HepG2 (cell line): ENCODE measurements at regions not wholly inside any gene's neighbourhood (a gene's known extent, or its start where the extent isn't known, plus 50 kb on each side); places are given as distances from the start of the nearest gene placed in this dataset.

Source experiments
- ATAC-seq: fragments of 200-7000 bp; cut with Tn5 transposase; 3 replicates; pipeline ENCODE4 v1.9.1; 2020; ENCODE audit warnings: mild to moderate bottlenecking, moderate library complexity
- BruUV-seq: library from RNA; stranded (reverse); fragments of 400-500 nt; replicated peaks from 2 replicates; lab custom pipeline; 2021; lab: Mats Ljungman, UMichigan
- CTCF ChIA-PET: fragments of 300-600 bp; formaldehyde crosslinking; extraction: SDS; loops from one replicate; lab custom pipeline; 2021; ENCODE audit warnings: low total read pairs, inconsistent platforms, low intra/inter-chr PET ratio; lab: Yijun Ruan, JAX
- POLR2A ChIA-PET: fragments of 350-600 bp; sonication (Branson Sonifier 250); formaldehyde crosslinking; loops from one replicate; lab custom pipeline; 2020; ENCODE audit warnings: antibody characterized with exemption, inconsistent platforms; lab: Yijun Ruan, JAX
- DNase-seq: peaks from one replicate; pipeline ENCODE4 v3.0.0-alpha.2; 2015; ENCODE audit warnings: low spot score
- FAIRE-seq: peaks from 3 replicates; lab custom pipeline; 2011; peaks lifted over from hg19 to GRCh38; lab: Jason Lieb, UNC
- H2AFZ ChIP-seq: one replicate; pipeline ENCODE4 v1.6.1; 2011; ENCODE audit warnings: low read length, inconsistent platforms
- H3K27ac ChIP-seq: fragments of 300-600 bp; 3 replicates; pipeline ENCODE4 v1.8.0; 2011; ENCODE audit warnings: mixed run types, mild to moderate bottlenecking, mixed read lengths, low read length, inconsistent platforms; ENCODE audit not compliant: insufficient read depth; ENCODE audit errors: extremely low read length
- H3K27me3 ChIP-seq, 2 experiments: fragments of 200-600 bp in 1 of 2; 2 replicates in 1 of 2; 3 replicates in 1 of 2; pipeline versions ENCODE4 v1.6.0 to v1.8.0; 2011; ENCODE audit warnings: low read length in 2 of 2, mild to moderate bottlenecking in 2 of 2, moderate library complexity in 2 of 2, inconsistent platforms in 1 of 2; ENCODE audit not compliant: insufficient read depth in 2 of 2, control insufficient read depth in 1 of 2
- H3K36me3 ChIP-seq, 2 experiments: fragments of 200-600 bp in 1 of 2; replicated peaks in 1 of 2; 2 replicates in 1 of 2; 3 replicates in 1 of 2; pipeline versions ENCODE4 v1.5.1 to v1.8.0; 2011; ENCODE audit warnings: low read length in 2 of 2, inconsistent platforms in 1 of 2; ENCODE audit not compliant: insufficient read depth in 2 of 2, control insufficient read depth in 1 of 2
- H3K4me1 ChIP-seq: 2 replicates; pipeline ENCODE4 v1.5.1; 2012; ENCODE audit warnings: low read length, inconsistent platforms; ENCODE audit not compliant: insufficient read depth
- H3K4me2 ChIP-seq: 2 replicates; pipeline ENCODE4 v1.6.0; 2011; ENCODE audit warnings: low read depth, low read length, inconsistent platforms
- H3K4me3 ChIP-seq, 3 experiments: fragments of 200-600 bp in 1 of 3; sonication (generic), shearing (Covaris generic) in 1 of 3; replicated peaks in 1 of 3; 2 replicates each; pipeline ENCODE4 v1.5.1; 2011 to 2016; ENCODE audit warnings: low read length in 3 of 3, inconsistent platforms in 2 of 3, low read depth in 2 of 3, mild to moderate bottlenecking in 2 of 3, control low read depth in 1 of 3, mixed read lengths in 1 of 3; ENCODE audit not compliant: insufficient read depth in 1 of 3
- H3K79me2 ChIP-seq: one replicate; pipeline ENCODE4 v1.6.1; 2011; ENCODE audit warnings: low read length, inconsistent platforms; ENCODE audit not compliant: insufficient read depth
- H3K9ac ChIP-seq: 2 replicates; pipeline ENCODE4 v1.6.0; 2011; ENCODE audit warnings: mild to moderate bottlenecking, low read depth, low read length, inconsistent platforms; ENCODE audit not compliant: insufficient read depth
- H3K9me3 ChIP-seq: 2 replicates; pipeline ENCODE4 v1.5.1; 2012; ENCODE audit warnings: mild to moderate bottlenecking, low read length
- H4K20me1 ChIP-seq: 2 replicates; pipeline ENCODE4 v1.6.0; 2011; ENCODE audit warnings: inconsistent platforms, mild to moderate bottlenecking, low read length, moderate library complexity; ENCODE audit not compliant: insufficient read depth
- EED ChIP-seq: sonication (generic); formaldehyde crosslinking; IDR thresholded peaks from 2 replicates; pipeline ENCODE4 v1.5.0; 2020; ENCODE audit warnings: mild to moderate bottlenecking, missing genetic modification reagents
- MBNL3 ChIP-seq: fragments of 250-450 bp; sonication (Bioruptor Pico); conservative IDR thresholded peaks from 2 replicates; pipeline ENCODE4 v1.8.0; 2022; ENCODE audit warnings: mild to moderate bottlenecking, inconsistent platforms
- SAFB2 ChIP-seq: sonication (generic); formaldehyde crosslinking; IDR thresholded peaks from 2 replicates; pipeline ENCODE4 v1.5.1; 2020; ENCODE audit warnings: missing genetic modification reagents, low read depth, mild to moderate bottlenecking, borderline replicate concordance
- SNAPC2 ChIP-seq: sonication (generic); formaldehyde crosslinking; IDR thresholded peaks from 2 replicates; pipeline ENCODE4 v1.8.1; 2022; ENCODE audit warnings: mild to moderate bottlenecking, missing genetic modification reagents
- TFDP2 ChIP-seq: sonication (generic); formaldehyde crosslinking; IDR thresholded peaks from 2 replicates; pipeline ENCODE4 v1.4.0; 2020; ENCODE audit warnings: missing genetic modification reagents
- TRIM24 ChIP-seq: sonication (generic); formaldehyde crosslinking; IDR thresholded peaks from 2 replicates; pipeline ENCODE4 v1.8.0; 2022; ENCODE audit warnings: mild to moderate bottlenecking, missing genetic modification reagents
- ZBTB49 ChIP-seq: sonication (generic); formaldehyde crosslinking; IDR thresholded peaks from 2 replicates; pipeline ENCODE4 v1.4.0; 2020; ENCODE audit warnings: missing genetic modification reagents, borderline replicate concordance
- ZC3H4 ChIP-seq: sonication (generic); formaldehyde crosslinking; IDR thresholded peaks from 2 replicates; pipeline ENCODE4 v1.4.0; 2020; ENCODE audit warnings: missing genetic modification reagents, borderline replicate concordance
- ZNF207 ChIP-seq: fragments of 450-650 bp; IDR thresholded peaks from 2 replicates; pipeline ENCODE4 v1.6.1; 2016; ENCODE audit warnings: antibody characterized with exemption, borderline replicate concordance
- ZNF552 ChIP-seq: sonication (generic); formaldehyde crosslinking; IDR thresholded peaks from 2 replicates; pipeline ENCODE4 v1.9.0; 2022; ENCODE audit warnings: missing genetic modification reagents, mild to moderate bottlenecking, borderline replicate concordance
- ZNF674 ChIP-seq: sonication (generic); formaldehyde crosslinking; IDR thresholded peaks from 2 replicates; pipeline ENCODE4 v1.5.0; 2020; ENCODE audit warnings: low read depth, mild to moderate bottlenecking, missing genetic modification reagents
- ZNF790 ChIP-seq: sonication (generic); formaldehyde crosslinking; IDR thresholded peaks from 2 replicates; pipeline ENCODE4 v1.8.0; 2022; ENCODE audit warnings: missing genetic modification reagents, mild to moderate bottlenecking, borderline replicate concordance
- WGBS: methylation state at CpG from one replicate; pipeline ENCODE4 v1.1.6; 2017; ENCODE audit warnings: low lambda C conversion rate; 5-methylcytosine and 5-hydroxymethylcytosine counted together
- in situ Hi-C: cut with HindIII; loops from 2 replicates; pipeline ENCODE4 v1.10.0; 2017; ENCODE audit warnings: low pct_unique_long_range_greater_than_20kb; ENCODE audit not compliant: extremely low pct_ligation_motif_present
- intact Hi-C: fragments of 100-400 bp; cut with micrococcal nuclease; formaldehyde crosslinking; loops from one replicate; pipeline ENCODE4 v1.10.0; 2022; ENCODE audit not compliant: unreplicated experiment
- TF ChIP-seq, protein P1 (sequence below): IDR thresholded peaks from 2 replicates; pipeline ENCODE4 v1.6.1; 2016

DNA sequence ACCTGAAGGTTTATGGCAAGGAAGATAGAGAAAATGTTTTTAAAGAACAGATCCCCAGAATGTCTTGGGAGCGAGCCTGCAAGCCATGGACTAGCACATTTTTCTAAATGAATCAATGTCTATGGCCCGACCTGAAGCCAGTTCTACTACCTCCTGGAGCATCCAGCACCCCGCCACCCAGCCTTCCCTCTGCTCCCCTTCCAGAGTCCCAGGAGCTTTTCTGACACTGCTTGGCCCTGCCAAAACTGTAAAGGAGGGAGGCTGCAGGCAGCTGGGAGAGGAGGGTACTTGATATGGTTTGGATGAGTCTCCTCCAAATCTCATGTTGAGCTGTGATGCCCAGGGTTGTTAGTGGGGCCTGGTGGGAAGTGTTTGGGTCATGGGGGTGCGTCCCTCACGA is 95.5 kb upstream of the FZD10 start:
- 0% methylated on average over 5 of the region's 5 CpGs for WGBS
- ChIA-PET CTCF (no interaction called here), POLR2A (no interaction called here)
- FAIRE-seq (no peak), DNase-seq (no peak), ATAC-seq (no peak)
- no peak overlapping the region for H3K9ac ChIP-seq
- BruUV-seq: no TSS peak
- H3K79me2 ChIP-seq: no peaks in the 10 kb centered on the region
- H3K4me2 ChIP-seq: no peak overlapping the region
- no peaks in the 10 kb centered on the region for H3K4me1 ChIP-seq
- H2AFZ ChIP-seq: no peak overlapping the region
- intact Hi-C loops: no loop called here
- H3K9me3 ChIP-seq: no peaks in the 10 kb centered on the region; the same call in 1 of the 2 replicates
- peaks cover 1 to 2% of the 10 kb centered on the region in 2 experiments; a peak in 3 of 5 replicates for H3K27me3 ChIP-seq
- no peak for TF ChIP-seq ZNF674 (CRISPR knock-in tag)
- TF ChIP-seq, protein P1, sequence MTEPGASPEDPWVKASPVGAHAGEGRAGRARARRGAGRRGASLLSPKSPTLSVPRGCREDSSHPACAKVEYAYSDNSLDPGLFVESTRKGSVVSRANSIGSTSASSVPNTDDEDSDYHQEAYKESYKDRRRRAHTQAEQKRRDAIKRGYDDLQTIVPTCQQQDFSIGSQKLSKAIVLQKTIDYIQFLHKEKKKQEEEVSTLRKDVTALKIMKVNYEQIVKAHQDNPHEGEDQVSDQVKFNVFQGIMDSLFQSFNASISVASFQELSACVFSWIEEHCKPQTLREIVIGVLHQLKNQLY (CRISPR knock-in tag): no peak
- no peak for TF ChIP-seq TFDP2 (CRISPR knock-in tag)
- no peak for TF ChIP-seq MBNL3
- TF ChIP-seq ZNF207: no peak
- TF ChIP-seq ZC3H4 (CRISPR knock-in tag): no peak
- no peak for TF ChIP-seq ZBTB49 (CRISPR knock-in tag)
- no peak for TF ChIP-seq EED (CRISPR knock-in tag)
- TF ChIP-seq TRIM24 (CRISPR knock-in tag): no peak
- no peak for TF ChIP-seq SNAPC2
- no peak for TF ChIP-seq ZNF552 (CRISPR knock-in tag)
- TF ChIP-seq ZNF790: no peak
- no peak for TF ChIP-seq SAFB2 (CRISPR knock-in tag)
- H4K20me1 ChIP-seq: no peaks in the 10 kb centered on the region
- H3K36me3 ChIP-seq: no peaks in the 10 kb centered on the region
- no peak overlapping the region for H3K27ac ChIP-seq
- in situ Hi-C loops: no loop called here
- H3K4me3 ChIP-seq: no peak overlapping the region
